Astrocyte (in vitro differentiated cells and primary cell): ENCODE measurements at regions not wholly inside any gene's neighbourhood (a gene's known extent, or its start where the extent isn't known, plus 50 kb on each side); places are given as distances from the start of the nearest gene placed in this dataset.

Experiments
- EZH2 ChIP-seq: IDR thresholded peaks from 2 replicates; pipeline ENCODE4 v1.6.1; 2012; ENCODE audit warnings: mild to moderate bottlenecking, low read length, inconsistent platforms; ENCODE audit not compliant: insufficient read depth
- TF ChIP-seq, protein P1 (sequence below): IDR thresholded peaks from 2 replicates; pipeline ENCODE4 v1.5.1; 2011; ENCODE audit warnings: low read depth, mild to moderate bottlenecking, inconsistent platforms, low read length, moderate library complexity; ENCODE audit not compliant: insufficient read depth

DNA sequence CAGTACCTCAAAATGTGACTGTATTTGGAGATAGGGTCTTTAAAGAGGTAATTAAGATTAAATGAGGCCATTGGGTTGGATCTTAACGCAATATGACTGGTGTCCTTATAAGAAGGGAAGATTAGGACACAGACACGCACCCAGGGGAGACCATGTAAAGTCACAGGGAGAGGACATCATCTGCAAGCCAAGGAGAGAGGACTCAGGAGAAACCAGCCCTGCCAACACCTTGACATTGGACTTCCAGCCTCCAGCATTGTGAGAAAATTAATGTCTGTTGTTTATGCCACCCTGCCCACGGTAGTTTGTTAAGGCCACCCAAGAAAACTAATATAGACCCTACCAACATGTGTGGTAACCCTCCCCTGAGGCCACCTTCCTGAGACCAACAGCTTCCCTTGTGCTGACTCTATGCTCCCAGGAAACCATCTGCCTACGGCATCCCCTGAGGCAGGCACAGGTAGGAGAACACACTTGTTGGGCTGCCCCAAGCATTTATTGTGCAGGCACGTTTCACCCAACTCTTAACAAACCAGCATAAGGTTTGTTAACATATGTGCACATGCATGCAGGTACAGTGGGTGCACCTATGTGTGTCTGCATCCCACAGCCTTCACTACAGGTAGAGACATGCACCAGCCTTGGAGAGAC is 161.5 kb upstream of the AGAP1 start:
- TF ChIP-seq, protein P1, sequence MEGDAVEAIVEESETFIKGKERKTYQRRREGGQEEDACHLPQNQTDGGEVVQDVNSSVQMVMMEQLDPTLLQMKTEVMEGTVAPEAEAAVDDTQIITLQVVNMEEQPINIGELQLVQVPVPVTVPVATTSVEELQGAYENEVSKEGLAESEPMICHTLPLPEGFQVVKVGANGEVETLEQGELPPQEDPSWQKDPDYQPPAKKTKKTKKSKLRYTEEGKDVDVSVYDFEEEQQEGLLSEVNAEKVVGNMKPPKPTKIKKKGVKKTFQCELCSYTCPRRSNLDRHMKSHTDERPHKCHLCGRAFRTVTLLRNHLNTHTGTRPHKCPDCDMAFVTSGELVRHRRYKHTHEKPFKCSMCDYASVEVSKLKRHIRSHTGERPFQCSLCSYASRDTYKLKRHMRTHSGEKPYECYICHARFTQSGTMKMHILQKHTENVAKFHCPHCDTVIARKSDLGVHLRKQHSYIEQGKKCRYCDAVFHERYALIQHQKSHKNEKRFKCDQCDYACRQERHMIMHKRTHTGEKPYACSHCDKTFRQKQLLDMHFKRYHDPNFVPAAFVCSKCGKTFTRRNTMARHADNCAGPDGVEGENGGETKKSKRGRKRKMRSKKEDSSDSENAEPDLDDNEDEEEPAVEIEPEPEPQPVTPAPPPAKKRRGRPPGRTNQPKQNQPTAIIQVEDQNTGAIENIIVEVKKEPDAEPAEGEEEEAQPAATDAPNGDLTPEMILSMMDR, result no peak
- no peak for TF ChIP-seq EZH2
